ES-I3 (cell line): ENCODE measurements at regions not wholly inside any gene's neighbourhood (a gene's known extent, or its start where the extent isn't known, plus 50 kb on each side); places are given as distances from the start of the nearest gene placed in this dataset.
"Not testable (repeated sequence)": the region's sequence is repeated elsewhere in the genome, so short reads cannot be mapped to it uniquely, and the experiment has no call there.

Experiments used
- H3K36me3 ChIP-seq: 2 replicates; pipeline ENCODE4 v1.6.1; 2013; ENCODE audit warnings: mild to moderate bottlenecking, low read length, control low read depth, moderate library complexity; ENCODE audit not compliant: insufficient read depth
- H3K4me1 ChIP-seq: 2 replicates; pipeline ENCODE4 v1.6.1; 2013; ENCODE audit warnings: mild to moderate bottlenecking, control low read depth, low read length; ENCODE audit not compliant: insufficient read depth
- H3K9ac ChIP-seq: 2 replicates; pipeline ENCODE4 v1.6.1; 2013; ENCODE audit warnings: low read depth, mild to moderate bottlenecking, low read length, moderate library complexity
- H3K9me3 ChIP-seq: 2 replicates; pipeline ENCODE4 v1.6.1; 2013; ENCODE audit warnings: mild to moderate bottlenecking, low read length, moderate library complexity; ENCODE audit not compliant: control insufficient read depth, insufficient read depth

DNA sequence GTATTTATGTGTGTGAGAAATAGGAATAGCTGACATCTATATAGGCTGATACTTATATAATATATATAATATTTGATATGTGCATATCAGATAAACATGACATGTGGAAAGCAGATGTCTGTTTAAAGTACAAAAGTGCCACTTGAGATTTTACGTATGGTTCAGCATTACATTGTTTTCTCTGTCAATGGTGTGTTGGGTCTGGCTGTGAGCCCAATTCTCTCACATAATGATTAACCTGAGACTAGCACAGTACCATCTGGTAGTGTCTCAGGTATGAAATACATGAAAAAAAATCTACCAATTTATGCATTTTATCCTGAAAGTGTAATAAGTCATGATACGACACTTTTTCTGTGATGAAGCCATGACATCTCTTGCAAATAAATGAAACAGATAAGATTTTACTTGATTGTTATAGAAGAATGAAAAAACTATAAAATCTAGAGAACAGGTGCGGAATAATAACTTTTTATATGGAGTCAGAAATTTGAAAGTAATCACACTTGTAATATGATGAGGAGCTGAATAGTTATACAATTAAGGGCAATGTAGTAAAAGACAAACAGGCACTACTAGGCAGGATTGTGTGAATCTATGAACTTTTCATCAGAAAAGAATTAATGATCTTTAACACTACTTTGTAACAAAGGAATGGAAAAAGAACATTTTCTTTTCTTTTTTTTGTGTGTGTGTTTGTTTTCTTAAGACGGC, 1405.0 kb downstream of the OLFM4 start:
- no peaks in the 10 kb centered on the region for H3K4me1 ChIP-seq
- no peak overlapping the region for H3K9ac ChIP-seq
- no peaks in the 10 kb centered on the region for H3K9me3 ChIP-seq
- no peaks in the 10 kb centered on the region for H3K36me3 ChIP-seq

DNA sequence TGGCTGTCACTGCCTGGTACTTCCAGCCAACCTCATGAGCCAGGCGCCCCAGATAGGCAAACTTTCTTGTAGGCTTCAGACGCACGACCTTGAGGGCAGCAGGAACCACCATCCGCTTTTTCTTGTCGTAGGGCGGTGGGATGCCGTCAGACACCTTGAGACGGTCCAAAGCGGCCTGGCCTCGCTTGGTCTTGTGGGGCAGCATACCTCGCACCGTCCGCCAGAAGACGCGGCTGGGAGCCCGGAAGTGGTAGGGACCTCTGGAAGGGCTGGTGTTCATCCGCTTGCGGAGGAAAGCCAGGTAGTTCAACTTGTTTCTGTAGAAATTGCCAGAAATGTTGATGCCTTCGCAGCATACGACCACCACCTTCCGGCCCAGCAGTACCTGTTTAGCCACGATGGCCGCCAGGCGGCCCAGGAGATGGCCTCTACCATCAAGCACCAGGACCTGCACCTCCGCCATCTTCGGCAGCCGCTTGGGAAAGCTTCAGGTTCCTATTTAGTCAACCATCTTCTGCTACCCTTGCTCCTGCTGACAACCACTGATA, 1412.3 kb downstream of the OLFM4 start:
- H3K9me3 ChIP-seq, H3K4me1 ChIP-seq, H3K36me3 ChIP-seq, H3K9ac ChIP-seq: not testable (repeated sequence)

DNA sequence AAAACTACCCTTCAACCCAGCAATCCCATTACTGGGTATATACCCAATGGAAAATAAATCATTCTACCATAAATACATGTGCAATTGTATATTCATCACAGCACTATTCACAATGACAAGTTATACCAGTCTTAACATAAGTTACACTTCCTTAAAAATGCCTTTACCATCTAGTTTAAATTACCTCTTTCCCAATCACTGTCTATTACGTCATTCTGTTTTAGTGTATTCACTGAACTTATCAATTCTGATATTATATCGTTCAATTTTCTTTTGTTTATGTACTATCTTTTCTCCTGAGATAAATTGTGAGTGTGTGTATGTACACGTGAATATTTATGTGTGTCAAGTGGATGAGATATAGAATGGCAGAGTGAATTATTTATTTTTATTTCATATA, 1416.8 kb downstream of the OLFM4 start:
- H3K4me1 ChIP-seq, result no peaks in the 10 kb centered on the region
- H3K9me3 ChIP-seq, result no peaks in the 10 kb centered on the region
- H3K36me3 ChIP-seq, result no peaks in the 10 kb centered on the region
- no peak overlapping the region for H3K9ac ChIP-seq

DNA sequence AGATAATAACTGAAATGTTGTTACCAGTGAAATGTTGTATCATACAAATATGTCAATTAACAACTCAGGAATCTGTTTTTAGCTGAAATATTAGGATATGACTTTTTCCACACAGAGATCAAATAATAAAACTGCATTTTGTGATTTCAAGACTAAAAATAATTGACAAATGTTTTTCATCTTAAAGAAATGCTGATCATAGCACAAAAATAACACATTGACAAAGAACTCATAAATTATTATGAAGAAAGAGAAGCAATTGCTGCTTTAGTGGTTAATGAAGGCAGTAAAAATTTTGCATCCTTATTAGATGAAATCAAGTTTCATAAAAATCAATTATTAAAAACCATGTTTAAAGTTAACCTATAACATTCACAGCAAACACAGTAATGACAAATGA, 1417.3 kb downstream of the OLFM4 start:
- H3K9ac ChIP-seq, result no peak overlapping the region
- no peaks in the 10 kb centered on the region for H3K4me1 ChIP-seq
- no peaks in the 10 kb centered on the region for H3K36me3 ChIP-seq
- H3K9me3 ChIP-seq, result no peaks in the 10 kb centered on the region

DNA sequence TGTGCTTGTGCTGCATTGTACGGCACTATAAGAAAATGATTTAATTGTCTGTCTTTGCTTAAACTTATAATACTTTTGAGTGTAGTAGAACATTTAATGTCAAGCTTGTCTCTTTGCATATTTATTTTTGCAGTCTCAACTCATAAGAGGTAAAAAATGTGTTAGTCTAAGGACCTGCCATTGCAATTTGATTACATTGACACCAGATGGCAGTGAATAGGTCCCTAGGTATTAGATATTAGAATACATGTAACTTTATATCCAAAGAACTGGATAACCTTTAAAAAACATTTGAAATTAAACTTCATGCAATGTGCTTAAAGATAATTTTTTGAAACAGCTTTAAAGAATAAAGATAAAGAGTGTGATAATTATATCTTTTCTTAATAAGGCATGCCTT, 1421.3 kb downstream of the OLFM4 start:
- H3K36me3 ChIP-seq, result no peaks in the 10 kb centered on the region
- no peak overlapping the region for H3K9ac ChIP-seq
- no peaks in the 10 kb centered on the region for H3K9me3 ChIP-seq
- no peaks in the 10 kb centered on the region for H3K4me1 ChIP-seq

DNA sequence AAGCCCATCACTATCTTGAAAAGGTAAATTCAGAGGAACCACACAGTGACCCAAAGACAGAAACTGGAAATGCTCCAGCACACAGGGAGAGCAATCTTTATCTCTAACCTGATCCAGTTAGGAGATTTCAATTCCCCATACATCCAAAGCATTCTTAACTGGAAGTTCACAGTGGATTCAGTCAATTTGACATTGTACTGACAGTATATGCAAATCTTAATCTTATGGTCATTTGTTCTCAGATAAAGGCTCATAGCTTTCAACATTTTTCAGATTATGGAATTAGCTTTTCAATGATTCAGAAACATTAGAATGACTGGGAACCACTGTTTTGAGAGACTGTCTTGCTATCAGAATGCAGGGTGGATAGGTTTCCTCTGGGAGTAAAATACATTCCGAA, 1455.6 kb downstream of the OLFM4 start:
- H3K9me3 ChIP-seq, result no peaks in the 10 kb centered on the region
- no peaks in the 10 kb centered on the region for H3K36me3 ChIP-seq
- H3K9ac ChIP-seq, result no peak overlapping the region
- H3K4me1 ChIP-seq, result no peaks in the 10 kb centered on the region

DNA sequence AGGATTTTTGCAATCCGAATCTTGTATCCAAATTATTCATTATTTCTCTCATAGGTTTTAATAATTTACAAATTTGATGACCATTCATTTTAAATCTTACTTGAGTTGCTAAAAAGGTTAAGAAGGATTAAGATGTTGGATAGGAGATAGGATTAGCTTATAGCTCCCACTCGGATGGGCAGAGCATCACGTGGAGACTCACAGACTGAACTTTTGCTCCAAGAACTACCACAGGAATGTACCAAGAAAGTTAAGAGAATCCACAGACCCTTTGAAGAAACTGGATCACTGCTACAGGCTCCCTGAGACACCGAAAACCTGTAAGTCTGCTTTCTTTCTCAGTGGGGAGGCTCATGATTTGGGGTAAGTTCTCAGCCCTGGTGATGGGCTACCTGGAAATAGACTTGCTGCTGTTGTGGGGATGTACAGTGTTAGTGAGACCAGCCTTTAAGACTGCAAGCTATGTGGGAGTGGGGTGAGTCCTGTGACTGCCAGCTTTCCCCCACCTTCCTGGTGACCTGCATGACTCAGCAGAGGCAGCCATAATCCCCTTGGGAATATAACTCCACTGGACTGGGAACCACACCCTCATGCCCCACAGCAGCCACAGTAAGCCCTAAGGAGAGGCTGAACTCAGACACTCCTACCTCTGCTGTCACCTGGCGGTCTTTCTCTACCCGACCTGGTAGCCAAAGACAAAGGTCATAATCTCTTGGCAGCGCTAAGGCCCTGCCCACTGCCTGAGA, 1458.0 kb downstream of the OLFM4 start:
- Histone ChIP-seq H3K36me3 (no peaks in the 10 kb centered on the region), H3K9me3 (no peaks in the 10 kb centered on the region), H3K4me1 (no peaks in the 10 kb centered on the region), H3K9ac (no peak overlapping the region)

DNA sequence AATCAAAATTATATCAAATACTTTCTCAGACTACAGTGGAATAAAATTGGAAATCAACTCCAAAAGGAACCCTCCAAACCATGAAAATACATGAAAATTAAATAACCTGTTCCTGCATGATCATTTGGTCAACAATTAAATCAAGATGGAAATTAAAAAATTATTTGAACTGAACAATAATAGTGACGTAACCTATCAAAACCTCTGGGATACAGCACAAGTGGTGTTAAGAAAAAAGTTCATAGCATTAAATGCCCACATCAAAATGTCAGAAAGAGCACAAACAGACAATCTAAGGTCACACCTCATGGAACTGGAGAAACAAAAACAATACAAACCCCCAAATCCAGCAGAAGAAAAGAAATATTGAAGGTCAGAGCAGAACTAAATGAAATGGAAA, 1460.7 kb downstream of the OLFM4 start:
- Histone ChIP-seq H3K9ac (no peak overlapping the region), H3K36me3 (no peaks in the 10 kb centered on the region), H3K4me1 (no peaks in the 10 kb centered on the region), H3K9me3 (no peaks in the 10 kb centered on the region)

DNA sequence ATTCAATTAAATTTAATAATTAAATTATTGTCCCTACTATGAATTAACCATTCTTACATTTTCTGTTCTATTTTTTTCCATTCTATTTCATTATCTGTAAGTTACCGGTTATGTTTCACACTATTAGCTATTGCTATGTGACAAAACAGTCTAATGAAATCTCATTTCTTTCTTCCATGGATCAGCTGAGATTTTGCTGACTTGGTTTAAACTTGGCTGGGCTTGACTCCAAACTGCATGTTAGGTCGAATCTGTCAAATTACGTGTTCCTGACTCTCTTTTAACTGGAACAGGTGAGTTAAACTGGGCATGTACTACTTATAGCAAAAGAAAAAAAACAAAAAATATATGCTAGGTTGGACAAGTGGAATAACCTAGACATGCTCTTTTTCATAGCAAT, 1464.4 kb downstream of the OLFM4 start:
- H3K9me3 ChIP-seq, result no peaks in the 10 kb centered on the region
- no peak overlapping the region for H3K9ac ChIP-seq
- no peaks in the 10 kb centered on the region for H3K4me1 ChIP-seq
- no peaks in the 10 kb centered on the region for H3K36me3 ChIP-seq

DNA sequence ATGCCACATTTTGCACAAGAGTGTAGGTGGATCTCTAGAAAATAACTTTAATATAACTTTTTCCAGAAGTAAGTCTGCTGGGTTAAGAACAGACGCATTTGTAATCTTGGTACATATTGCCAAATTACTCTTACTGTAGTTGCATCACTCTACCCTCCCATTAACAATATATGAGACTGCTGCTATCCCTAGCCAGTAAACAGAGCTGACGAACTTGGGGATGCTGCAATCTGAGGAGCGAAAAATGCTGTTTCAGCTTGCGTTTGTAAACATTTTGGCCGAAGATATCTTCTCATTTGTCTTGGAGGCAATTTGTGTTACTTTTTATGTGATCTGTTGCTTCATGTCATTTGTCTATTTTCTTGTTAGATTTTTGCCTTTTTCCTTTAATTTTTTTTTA, 1482.8 kb downstream of the OLFM4 start:
- Histone ChIP-seq H3K9me3 (no peaks in the 10 kb centered on the region), H3K4me1 (no peaks in the 10 kb centered on the region), H3K36me3 (no peaks in the 10 kb centered on the region), H3K9ac (no peak overlapping the region)

DNA sequence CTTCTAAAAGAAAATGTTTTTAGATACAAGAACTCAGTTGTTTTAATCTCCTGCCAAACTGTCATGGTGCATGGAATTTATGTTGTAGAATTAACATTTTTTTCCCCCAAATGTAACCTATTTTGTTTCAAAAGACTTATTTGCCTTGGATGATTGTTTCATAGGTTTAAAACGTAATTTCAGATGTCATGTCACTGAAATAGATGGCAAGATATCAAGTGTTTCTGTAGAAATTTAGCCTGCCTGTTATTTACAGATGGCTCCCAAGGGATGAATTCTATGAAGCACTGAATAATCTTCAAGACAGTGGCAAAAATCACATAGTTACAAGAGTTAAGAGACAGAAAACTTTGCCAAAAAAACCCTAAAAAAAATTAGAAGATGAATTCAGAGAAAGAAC, 1484.6 kb downstream of the OLFM4 start:
- no peak overlapping the region for H3K9ac ChIP-seq
- no peaks in the 10 kb centered on the region for H3K36me3 ChIP-seq
- H3K4me1 ChIP-seq, result no peaks in the 10 kb centered on the region
- no peaks in the 10 kb centered on the region for H3K9me3 ChIP-seq

DNA sequence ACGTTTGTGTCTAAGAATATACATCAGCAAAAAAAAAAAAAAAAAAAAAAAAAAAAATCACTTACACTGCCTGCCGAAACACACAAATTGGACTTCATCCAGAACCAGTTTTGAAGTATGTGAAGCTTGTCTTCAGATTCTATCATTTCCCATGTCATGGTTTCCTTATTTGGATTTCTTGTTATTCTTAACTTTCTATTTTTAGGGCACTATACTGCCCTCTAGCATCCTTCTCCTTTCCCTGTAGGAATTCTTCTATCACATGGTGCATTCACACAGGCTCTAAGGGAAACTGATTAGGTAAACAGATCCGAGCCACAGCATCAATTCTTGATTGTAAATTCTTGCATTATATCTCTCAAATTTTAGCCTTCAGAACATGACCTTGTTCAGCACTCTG, 1507.5 kb downstream of the OLFM4 start:
- Histone ChIP-seq H3K9me3 (no peaks in the 10 kb centered on the region), H3K36me3 (no peaks in the 10 kb centered on the region), H3K4me1 (no peaks in the 10 kb centered on the region), H3K9ac (no peak overlapping the region)

DNA sequence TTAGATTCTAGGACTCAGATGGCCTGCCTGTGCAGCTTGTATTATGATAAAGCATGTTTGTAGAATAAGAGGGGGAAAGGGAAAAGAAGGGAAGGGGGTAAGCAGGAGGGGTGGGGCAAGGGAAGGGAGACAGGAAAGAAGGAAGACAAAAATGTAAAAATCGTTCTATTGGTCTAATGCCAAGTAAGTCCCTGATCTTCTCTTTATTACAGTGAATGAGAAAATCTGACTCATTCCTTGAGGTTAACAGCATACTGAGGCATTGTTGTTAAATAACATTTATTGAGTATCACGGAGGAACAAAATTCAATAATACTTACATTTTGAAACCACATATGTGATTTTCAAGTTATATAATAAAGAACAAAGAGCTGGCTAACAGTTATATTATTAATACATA, 1534.7 kb downstream of the OLFM4 start:
- Histone ChIP-seq H3K36me3 (no peaks in the 10 kb centered on the region), H3K4me1 (no peaks in the 10 kb centered on the region), H3K9ac (no peak overlapping the region), H3K9me3 (no peaks in the 10 kb centered on the region)

DNA sequence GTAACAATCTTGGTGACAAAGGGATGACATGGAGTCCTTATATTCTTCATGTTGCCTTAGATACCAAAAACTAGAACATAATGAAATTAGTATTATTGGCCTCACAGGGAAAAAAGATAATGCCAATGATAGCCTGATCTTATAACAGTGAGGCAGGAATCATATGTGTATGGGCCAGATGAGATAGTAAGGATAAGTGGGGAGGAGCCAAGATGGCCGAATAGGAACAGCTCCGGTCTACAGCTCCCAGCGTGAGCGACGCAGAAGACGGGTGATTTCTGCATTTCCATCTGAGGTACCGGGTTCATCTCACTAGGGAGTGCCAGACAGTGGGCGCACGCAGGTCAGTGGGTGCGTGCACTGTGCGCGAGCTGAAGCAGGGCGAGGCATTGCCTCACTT, 1543.4 kb downstream of the OLFM4 start:
- not testable (repeated sequence) for H3K9me3 ChIP-seq, H3K4me1 ChIP-seq, H3K36me3 ChIP-seq
- peak overlapping the region; percentile 39 for H3K9ac ChIP-seq

DNA sequence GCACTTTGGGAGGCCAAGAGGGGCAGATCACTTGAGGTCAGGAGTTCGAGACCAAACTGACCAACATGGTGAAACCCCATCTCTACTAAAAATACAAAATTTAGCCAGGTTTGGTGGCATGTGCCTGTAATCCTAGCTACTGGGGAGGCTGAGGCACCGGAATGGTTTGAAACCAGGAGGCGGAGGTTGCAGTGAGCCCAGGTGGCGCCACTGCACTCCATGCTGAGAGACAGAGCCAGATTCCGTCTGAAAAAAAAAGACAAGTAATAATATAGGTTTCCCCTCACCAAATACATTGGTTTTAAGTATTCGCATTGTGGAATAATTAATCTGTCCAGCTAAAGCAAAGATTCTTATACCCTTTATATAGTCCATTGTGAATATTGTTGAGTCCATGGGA, 1544.6 kb downstream of the OLFM4 start:
- H3K36me3 ChIP-seq, result no peaks in the 10 kb centered on the region
- H3K4me1 ChIP-seq, result no peaks in the 10 kb centered on the region; the same call in 1 of the 2 replicates
- H3K9me3 ChIP-seq, result no peaks in the 10 kb centered on the region
- H3K9ac ChIP-seq, result 0 out of 2 replicates have a peak overlapping the region, but pooled peaks have one; percentile 17
